Stimulated activated naive CD4-positive, alpha-beta T cell treated with Interleukin-2 at 50 U/mL for 16 hours (primary cell): ENCODE measurements at regions not wholly inside any gene's neighbourhood (a gene's known extent, or its start where the extent isn't known, plus 50 kb on each side); places are given as distances from the start of the nearest gene placed in this dataset.

Experiments used
- DNase-seq: peaks from one replicate; lab custom pipeline; 2025; lab: John Stamatoyannopoulos, UW

DNA sequence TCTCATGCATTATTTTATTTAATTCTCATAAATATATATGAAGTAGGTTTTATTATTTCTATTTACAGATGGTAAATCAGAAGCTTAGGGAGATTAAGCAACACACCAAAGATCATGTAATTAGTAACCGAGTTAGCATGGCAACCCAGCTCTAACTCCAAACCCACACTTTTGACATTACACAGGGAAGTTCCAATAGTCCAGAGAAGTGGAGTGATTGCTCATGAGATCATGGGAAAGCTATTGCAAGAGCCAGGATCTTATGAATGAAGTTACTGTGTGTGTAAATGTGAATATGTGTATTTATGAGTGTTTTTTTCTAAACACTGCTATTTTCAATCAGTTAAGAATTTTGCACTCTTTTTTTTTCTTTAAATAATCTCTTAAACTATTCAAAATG, 225.8 kb upstream of the KIRREL3 start:
- DNase-seq: no peak

DNA sequence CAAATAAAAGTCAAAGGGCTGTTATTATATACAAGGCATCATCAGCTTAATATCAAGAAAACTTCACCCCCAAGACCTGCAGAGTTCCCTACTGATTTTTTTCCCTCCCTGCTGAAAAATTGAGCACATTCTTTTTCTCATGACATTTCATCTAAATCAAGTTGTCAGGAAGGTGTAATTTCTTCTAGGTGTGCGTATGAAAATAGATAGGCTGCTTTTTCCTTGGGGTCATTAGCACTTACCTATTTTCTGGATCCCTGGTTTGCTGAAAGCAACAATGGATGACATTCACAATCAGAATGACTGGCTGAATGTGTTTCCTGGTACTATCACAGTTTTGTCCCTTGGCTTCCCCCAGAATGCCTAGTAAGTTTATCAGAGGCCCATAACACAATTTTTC, 225.0 kb upstream of the KIRREL3 start:
- no peak for DNase-seq

DNA sequence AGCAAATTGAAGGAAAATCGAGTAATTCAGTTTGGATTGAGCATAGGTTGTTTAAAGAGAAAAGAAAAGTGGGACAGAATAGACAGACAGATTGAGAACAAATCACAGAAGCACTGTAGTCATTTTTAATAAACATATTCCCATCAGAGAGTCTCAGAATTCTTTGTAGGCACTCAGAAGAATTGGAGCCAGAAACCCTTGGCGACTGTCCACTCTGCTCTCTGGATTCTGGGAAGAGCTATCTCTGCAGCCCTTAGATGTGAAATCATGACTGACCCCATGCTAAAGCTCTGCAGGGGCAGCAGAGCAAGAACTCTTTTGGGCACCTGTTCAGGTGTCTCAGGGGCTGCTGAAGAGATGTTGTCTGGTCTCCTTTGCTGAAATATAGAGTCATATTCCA, 223.7 kb upstream of the KIRREL3 start:
- no peak for DNase-seq

DNA sequence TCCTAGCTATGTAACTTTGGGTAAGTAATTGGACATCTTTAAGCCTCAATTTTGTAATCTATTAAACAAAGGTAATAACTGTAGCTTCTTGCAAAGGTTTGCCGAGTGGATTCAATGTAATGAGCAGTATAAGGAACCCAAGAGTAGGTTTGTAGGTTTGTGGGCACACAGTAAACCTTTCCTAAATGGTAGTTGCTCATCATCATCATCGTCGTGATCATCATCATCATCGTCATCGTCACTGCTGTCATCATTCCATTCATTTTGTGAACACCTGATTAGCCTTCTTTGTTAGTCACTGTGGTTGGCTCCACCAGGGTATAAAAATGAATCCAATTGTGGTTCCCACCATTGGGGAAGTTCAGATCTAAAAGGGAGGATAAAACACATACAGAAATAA, 223.1 kb upstream of the KIRREL3 start:
- DNase-seq: no peak

DNA sequence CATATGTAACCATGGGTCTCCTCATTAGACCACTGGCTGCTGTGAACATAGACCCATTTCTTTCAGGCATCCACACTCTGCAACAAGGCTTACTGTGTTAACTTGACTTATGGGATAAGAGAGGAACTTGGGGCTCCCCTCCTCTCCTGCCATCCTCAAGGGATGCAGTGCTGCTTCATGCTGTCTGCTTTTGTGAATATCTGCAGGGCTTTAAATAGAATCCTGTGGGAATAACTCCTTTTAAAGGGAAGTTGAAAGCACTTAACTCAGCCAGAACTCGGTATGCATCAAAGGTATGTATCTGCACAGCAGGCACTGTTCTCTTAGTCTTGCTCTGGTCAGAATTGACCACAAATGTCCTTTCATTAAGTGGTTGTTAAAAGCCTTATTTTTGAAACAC, 222.5 kb upstream of the KIRREL3 start:
- no peak for DNase-seq

DNA sequence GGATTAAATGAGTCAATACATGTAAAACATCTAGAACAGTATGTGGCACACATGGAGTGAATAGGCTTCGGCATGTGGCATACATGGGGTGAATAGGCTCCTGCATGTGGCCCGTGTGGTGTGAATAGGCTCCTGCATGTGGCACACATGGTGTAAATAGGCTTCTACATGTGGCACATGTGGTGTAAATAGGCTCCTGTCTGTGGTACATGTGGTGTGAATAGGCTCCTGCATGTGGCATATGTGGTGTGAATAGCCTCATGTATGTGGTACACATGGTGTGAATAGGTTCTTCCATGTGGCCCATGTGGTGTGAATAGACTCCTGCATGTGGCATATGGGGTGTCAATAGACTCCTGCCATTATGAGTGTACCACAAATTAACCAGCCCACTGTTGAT, 219.1 kb upstream of the KIRREL3 start:
- no peak for DNase-seq

DNA sequence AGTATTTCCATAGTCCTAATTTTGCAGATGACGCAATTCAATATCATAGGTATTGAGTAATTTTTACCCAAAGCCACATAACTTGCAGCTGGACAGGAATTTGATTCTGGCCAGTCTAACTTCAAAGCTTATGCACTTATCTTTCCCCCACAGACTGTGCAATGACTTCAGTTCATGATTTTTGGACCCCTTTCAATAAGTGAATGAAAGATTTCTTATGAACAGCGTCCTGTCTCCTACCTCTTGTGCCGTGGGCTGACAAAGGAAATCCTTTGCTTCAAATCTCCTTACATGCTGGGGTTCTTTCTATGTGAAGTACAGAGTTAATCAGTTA, 217.7 kb upstream of the KIRREL3 start:
- no peak for DNase-seq

DNA sequence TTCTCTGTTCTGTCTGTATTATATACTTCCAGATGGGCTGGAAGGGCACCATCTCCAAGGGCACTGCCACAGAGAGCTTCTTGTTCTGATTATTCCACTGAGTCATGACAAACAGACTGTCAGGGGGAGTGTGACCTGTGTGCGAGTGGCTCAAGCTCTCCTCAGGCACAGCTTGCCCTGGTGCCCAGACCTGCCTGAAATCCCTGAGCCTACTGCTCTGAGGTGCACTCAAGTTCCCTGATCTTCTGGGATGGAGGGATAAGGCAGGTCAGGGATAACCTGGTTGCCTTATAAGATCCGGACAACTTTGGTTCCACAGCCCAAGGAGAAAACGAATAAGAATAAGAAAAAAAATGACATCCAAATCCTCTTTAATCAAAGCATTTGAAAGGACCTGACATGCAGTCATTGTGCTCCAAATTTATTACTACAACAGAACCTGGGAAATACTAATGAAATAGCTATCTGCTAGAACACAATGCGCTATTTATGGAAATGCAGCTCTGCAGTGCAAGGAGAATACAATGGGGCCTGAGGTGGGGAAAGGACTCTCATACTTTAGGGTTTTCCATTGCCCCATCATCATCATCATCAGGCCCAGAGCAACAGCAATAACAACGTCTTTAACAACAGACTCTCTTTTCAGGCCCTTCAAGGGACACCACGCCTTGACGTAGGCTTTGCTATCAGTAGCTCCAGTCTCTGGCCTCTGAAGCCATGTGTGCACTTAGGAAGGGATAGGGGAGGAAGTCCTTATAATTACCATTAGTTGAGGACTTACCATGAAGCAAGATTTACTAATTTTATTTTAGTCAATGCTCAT, 217.1 kb upstream of the KIRREL3 start:
- DNase-seq: no peak

DNA sequence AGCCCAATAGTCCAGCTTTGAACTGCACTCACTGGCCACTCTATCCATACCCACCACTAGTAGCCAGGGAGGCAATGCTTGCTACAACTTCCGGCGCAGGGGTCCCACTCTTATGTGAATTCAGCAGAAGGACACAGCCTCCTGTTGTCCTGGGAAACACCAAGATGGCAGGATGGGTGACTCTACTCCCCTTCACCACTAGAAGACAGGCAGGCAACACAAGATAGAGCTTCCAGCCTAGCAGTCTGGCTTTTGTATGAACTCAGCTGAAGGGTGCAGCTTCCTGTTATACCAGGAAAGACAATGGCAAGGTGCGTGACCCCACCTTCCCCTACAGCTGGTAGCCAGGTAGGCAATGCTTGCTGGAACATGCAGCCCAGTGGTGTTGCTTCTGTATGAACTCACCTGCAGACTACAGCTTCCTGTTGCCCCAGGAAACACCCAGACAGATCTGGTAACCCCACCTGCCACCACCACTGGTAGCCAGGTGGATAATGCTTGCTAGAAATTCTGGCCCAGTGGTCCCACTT, 205.2 kb upstream of the KIRREL3 start:
- DNase-seq: no peak

DNA sequence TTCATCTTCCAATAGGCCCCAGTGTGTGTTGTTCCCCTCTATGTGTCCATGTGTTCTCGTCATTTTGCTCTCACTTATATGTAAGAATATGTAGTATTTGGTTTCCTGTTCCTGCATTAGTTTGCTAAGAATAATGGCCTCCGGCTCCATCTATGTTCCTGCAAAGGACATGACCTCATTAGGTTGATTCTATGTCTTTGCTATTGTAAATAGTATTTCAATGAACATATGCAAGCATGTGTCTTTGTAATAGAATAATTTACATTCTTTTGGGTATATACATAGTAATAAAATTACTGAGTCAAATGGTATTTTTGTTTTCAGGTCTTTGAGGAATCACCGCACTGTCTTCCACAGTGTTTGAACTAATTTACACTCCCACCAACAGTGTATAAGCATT, 202.9 kb upstream of the KIRREL3 start:
- DNase-seq: no peak

DNA sequence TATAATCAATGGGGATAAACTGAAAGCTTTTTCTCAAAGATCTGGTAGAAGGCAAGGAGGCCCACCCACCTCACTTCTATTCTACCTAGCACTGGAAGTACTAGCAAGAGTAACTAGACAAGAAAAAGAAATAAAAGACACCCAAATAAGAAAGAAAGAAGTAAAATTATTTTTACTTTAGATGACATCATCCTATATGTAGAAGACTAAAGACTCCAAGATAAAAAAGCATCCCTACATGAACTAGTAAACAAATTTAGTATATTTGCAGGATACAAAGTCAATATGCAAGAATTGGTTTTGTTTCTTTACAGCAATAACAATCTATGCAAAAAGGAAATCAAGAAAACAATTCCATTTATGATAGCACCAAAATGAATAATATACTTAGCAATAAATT, 201.5 kb upstream of the KIRREL3 start:
- no peak for DNase-seq

DNA sequence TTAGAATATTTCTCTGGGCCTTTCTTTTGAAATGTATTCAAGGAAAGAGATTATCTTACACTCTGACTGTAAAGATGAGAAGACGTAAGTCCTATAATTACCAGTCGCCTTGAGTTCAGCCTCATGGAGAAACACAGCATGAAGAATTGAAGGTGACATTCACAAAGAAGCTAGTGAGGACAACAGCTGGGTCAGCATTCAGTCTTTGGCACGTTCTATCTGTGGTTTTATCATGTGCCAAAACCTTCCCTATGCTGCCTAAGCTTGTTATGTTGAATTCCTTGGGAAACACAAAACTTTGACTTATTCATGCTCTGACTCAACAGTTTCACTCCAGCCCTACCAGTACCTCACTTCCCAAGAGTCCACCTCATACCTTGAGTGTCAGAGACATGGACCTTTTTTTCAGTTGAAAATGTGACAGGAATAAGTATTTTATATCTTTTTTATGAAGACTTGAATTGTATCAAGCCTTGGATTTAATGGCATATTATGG, 198.8 kb upstream of the KIRREL3 start:
- DNase-seq: no peak

DNA sequence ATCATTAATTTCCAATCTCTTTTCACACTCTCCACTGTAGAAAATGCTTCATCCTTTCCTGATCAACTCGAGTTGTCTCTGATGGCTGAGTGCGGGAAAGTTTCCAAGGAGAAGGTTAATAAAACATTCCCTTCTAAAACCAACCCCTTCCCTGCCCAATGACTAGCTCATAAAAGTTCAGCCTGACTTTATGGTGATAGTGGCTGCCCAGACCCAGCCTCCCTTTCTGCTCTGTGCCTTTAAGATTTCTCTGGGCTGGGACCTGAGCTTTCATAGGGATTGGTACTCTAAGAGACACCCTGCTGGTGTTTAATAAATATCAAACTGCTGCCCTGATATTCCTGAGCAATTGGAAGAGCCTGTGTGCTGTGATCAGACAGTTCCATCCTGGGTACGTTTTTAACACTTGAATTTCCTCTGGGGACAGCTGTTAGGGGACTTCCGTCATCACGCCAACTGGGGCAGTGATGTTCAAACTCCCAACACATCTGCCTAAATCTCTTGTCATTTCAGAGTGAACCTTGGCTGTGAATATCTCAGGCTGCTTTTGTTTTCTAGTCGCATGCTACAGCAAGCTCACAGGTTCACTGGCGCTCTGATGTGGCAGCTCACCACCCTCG, 195.0 kb upstream of the KIRREL3 start:
- DNase-seq: no peak

DNA sequence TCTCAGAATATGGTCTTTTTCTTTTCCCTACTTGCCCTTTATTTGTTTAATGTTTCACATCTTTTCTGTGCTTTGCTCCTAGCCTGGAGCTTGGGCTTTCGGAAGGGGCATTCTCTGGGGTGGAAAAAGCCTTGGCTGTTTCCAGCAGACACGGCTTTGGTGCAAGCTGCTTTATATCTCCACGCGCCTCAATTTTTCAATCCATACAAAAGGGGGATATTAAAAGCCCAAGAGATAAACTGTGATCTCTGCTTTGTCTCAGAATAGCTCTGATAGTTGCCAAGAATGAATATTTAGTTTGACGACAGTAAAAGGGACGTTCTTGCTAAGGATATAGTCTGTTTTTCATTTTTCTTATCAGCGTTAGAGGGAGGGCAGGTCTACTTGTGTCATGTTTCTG, 194.0 kb upstream of the KIRREL3 start:
- DNase-seq: no peak

DNA sequence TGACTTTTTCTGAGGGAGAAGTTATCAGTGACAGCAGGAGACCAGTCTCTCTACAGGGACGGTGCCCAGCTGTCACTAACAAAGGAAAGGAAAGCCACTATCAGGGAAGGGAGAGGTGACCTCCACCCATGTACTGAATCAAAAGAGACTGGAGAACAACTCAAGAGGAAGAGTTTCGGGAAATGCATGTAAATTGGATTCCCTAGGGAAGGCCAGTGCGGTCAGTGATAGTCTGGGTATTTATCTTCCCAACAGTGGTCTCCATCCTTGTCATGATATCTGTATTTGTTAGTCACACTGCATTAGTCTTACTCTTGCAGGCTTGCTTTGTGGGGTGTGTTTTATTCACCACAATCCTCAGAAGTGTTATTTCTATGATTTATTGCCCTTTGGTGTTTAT, 193.4 kb upstream of the KIRREL3 start:
- no peak for DNase-seq

DNA sequence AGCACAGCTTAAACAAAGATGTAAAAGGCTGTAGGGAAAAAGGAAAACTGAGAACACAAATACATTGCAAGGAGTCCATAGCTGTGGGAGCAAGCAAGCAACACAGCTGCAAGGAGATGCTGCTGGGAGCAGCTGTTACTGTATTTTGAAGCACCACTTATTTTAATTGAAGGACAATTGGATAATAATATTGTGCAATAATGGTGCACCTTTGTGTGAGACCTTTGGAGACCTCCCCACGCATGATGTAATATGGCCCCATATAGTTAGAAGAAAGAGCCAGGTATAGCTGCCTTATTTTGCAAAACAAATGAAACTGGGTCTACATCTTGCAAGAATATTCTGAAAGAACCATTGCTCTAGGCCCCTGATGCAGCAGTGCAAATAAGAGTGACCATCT, 191.1 kb upstream of the KIRREL3 start:
- DNase-seq: no peak

DNA sequence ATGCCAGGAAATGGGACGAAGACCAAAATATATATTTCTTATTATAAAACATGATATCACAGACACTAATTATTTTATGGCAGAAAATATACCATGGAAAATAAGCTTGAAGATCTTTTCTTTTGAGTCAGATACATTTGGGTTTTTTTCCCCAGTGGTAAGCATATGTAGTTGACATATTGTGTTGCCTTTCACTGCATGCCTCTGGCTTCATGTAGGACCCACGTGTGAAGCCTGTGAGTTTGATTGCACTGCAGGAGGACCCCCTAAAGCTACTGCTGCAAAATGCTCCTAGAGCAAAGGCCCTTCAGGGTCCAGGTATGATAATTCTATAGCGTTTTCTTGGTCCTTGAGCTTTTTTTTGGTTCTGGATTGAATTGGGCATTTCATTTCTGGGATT, 190.7 kb upstream of the KIRREL3 start:
- DNase-seq: no peak

DNA sequence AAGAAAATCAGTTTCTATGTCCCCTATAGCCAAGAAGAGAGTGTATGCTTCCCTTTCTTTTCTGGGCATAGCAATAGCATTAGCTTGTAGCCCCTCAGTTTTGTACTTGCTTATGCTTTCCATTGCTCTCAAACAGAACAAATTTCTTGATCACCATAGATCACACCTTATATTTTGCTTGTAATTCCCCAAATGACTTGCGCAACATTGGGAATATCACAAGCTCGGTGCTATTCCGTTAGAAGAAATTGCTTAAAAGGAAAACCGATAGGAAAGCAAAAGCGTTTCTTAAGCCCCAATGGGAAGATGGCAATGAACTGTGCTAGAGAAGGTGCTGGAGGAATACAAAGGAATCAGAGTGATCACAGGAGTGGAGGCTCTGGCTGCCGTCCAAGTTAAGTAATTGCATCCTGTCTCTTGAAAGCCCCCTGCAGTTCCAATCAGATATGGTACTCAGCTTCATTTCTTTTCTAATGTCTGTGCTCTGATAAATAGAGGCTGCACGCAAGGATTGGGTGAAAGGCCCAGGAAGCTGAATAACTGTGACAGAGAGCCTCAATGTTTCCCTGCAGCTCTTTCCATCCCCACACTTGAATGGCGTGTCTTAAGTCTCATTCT, 182.1 kb upstream of the KIRREL3 start:
- no peak for DNase-seq

DNA sequence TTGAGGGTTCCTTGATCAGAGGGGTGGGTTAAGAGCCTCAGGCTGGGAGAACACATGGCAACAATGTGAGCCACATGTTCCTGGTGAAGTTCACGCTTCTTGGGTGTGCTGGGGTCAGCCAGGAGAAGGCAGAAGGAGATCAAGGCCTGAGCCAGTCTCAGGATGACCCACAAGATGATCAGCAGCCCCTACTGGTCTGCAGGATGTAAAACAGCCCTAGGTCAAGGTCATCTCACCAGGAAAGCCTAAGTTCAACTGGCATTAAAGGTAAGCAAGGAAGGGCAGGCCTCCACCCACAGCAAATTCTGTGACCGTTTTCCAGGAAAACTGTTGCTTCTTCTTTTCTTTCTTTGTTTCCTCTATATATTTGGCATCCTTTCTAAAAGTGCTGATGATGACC, 156.7 kb upstream of the KIRREL3 start:
- no peak for DNase-seq

DNA sequence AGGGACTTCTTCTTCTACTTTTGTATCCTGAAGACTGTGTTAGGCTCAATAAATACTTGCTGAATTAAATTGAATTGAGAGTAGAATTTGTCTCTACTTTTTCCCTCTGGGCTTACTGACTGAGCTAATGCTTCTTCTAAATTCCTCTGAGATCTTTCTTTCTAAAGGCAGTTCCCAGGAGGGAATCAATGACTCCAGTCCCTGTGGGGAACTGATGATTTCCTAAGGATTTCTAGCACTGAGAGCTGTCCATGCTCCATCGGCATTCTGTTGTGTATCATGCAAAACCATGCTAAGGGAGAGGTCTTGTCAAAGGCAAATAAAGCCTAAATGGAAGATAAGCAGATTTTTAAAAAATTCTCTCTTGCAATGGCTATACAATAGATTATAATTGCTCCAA, 148.8 kb upstream of the KIRREL3 start:
- no peak for DNase-seq

DNA sequence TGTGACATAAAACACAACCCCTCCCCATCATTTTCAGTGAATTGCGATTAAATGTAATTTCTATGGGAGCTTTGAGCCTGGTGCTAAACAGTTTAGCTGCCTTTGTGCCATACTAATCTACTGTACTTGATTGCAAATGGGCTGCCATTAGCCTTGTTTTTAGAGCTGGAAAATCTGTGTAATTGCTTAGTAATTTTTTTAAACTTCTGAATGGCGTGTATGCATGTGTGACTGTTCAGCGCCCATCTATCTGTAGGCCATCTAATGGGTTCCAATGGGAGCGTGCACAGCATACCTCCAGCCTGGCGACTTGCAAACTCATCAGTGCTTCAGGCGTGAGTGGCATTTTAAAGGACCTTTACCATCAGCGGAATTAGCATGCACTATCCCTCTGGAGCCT, 142.7 kb upstream of the KIRREL3 start:
- no peak for DNase-seq

DNA sequence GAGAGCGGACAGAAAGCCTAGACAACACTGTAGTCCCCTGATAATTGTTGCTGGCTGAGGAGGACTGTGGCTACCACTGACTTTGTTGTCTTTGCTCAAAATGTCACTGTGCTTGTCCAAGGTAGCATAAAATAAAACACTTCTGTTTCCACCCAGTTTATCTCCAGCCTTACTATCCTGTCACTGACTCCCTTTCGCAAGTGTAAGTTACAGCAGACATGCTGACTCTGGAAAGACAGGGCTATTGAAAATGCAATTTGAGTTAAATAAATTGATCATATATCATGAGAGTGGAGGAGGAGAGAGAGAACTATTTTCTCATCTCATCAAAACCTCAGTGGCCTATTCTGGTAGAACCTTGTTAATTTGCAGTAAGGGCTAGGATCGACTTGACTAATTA, 138.0 kb upstream of the KIRREL3 start:
- no peak for DNase-seq

DNA sequence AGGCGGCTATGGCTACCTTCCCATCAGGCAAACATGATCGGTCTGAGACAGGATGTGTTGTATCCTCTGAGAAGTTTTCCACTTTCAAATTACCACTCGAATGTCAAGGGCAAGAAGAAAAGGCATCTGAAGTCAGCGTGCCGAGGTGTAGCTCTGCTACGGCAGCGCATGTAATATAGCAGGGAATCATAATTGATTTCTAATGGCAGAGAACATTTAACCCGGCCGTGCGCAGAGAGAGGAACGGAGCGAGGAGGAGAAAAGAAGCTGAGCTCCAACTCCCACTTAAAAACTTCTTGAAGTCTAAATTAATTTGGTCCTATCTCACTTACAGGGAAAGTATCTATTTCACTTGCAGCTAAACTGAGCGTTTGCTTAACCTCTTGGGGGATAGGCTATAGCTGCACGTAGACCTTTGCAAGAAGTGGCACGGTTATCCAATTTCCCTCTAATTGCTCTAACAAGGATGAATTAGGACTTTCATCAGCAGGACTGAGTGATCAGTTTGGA, 137.3 kb upstream of the KIRREL3 start:
- DNase-seq: no peak
